ENCODE measurements at regions not wholly inside any gene's neighbourhood (a gene's known extent, or its start where the extent isn't known, plus 50 kb on each side); places are given as distances from the start of the nearest gene placed in this dataset.

GRCh38 chr7:25350041-25350440 lies 121.8 kb upstream of the NPVF start:
- no TSS peak for BruUV-seq (replicated peaks)
- no peak overlapping the region for H3K4me2 ChIP-seq
- ChIA-PET POLR2A (ENCODE audit: unreplicated experiment) (no interaction called here), CTCF (no interaction called here)
- H3F3A ChIP-seq (ENCODE audit: insufficient read depth, low read depth): no peaks in the 10 kb centered on the region
- no peaks in the 10 kb centered on the region for H4K20me1 ChIP-seq (ENCODE audit: insufficient read depth)
- H3K9me2 ChIP-seq (ENCODE audit: insufficient read depth): no peaks in the 10 kb centered on the region
- peaks cover 66% of the 10 kb centered on the region for H3K27me3 ChIP-seq (ENCODE audit: insufficient read depth, low read depth)
- intact Hi-C loops (cut with micrococcal nuclease; ENCODE audit: unreplicated experiment): no loop called here
- H3K4me1 ChIP-seq (replicated peaks; ENCODE audit: insufficient read depth): no peaks in the 10 kb centered on the region
- no peak overlapping the region for H2AFZ ChIP-seq
- no peak for DNase-seq
- no peak overlapping the region for H3K4me3 ChIP-seq
- no peaks in the 10 kb centered on the region for H3K36me3 ChIP-seq (ENCODE audit: low read depth)
- no peak overlapping the region for H3K27ac ChIP-seq
- H3K9me3 ChIP-seq (ENCODE audit: insufficient read depth, low read depth): no peaks in the 10 kb centered on the region
- no peak for TF ChIP-seq EZH2 (IDR thresholded peaks at IDR 0.05; ENCODE audit: low read depth)
- TF ChIP-seq CTCF (conservative IDR thresholded peaks at IDR 0.05): no peak
- no peaks in the 10 kb centered on the region for H3K79me2 ChIP-seq (ENCODE audit: low read depth)

GRCh38 chr7:25351761-25352160 lies 123.5 kb upstream of the NPVF start:
- no peaks in the 10 kb centered on the region for H3F3A ChIP-seq (ENCODE audit: insufficient read depth, low read depth)
- no peaks in the 10 kb centered on the region for H4K20me1 ChIP-seq (ENCODE audit: insufficient read depth)
- H3K9me2 ChIP-seq (ENCODE audit: insufficient read depth): no peaks in the 10 kb centered on the region
- intact Hi-C loops (cut with micrococcal nuclease; ENCODE audit: unreplicated experiment): no loop called here
- no peak overlapping the region for H3K4me2 ChIP-seq
- ChIA-PET CTCF (no interaction called here), POLR2A (ENCODE audit: unreplicated experiment) (no interaction called here)
- no TSS peak for BruUV-seq (replicated peaks)
- no peaks in the 10 kb centered on the region for H3K9me3 ChIP-seq (ENCODE audit: insufficient read depth, low read depth)
- H3K4me1 ChIP-seq (replicated peaks; ENCODE audit: insufficient read depth): no peaks in the 10 kb centered on the region
- no peak overlapping the region for H3K4me3 ChIP-seq
- H3K79me2 ChIP-seq (ENCODE audit: low read depth): no peaks in the 10 kb centered on the region
- no peaks in the 10 kb centered on the region for H3K36me3 ChIP-seq (ENCODE audit: low read depth)
- no peak overlapping the region for H2AFZ ChIP-seq
- peaks cover 65% of the 10 kb centered on the region for H3K27me3 ChIP-seq (ENCODE audit: insufficient read depth, low read depth)
- no peak overlapping the region for H3K27ac ChIP-seq
- TF ChIP-seq CTCF (conservative IDR thresholded peaks at IDR 0.05) (no peak), EZH2 (IDR thresholded peaks at IDR 0.05; ENCODE audit: low read depth) (no peak)
- DNase-seq: no peak

- Histone ChIP-seq H3K4me3 (no peak overlapping the region), H3K4me1 (replicated peaks; ENCODE audit: insufficient read depth) (no peaks in the 10 kb centered on the region)
- no TSS peak for BruUV-seq (replicated peaks)
Observed at GRCh38 chr7:25353196-25353595, 124.9 kb upstream of the NPVF start.

More at GRCh38 chr7:25353196-25353595, 124.9 kb upstream of the NPVF start:
- Histone ChIP-seq H3K36me3 (ENCODE audit: low read depth) (no peaks in the 10 kb centered on the region), H3F3A (ENCODE audit: insufficient read depth, low read depth) (no peaks in the 10 kb centered on the region), H3K79me2 (ENCODE audit: low read depth) (no peaks in the 10 kb centered on the region), H3K27me3 (ENCODE audit: insufficient read depth, low read depth) (peaks cover 76% of the 10 kb centered on the region), H3K9me2 (ENCODE audit: insufficient read depth) (no peaks in the 10 kb centered on the region), H4K20me1 (ENCODE audit: insufficient read depth) (no peaks in the 10 kb centered on the region), H2AFZ (no peak overlapping the region), H3K27ac (no peak overlapping the region), H3K4me2 (no peak overlapping the region), H3K9me3 (ENCODE audit: insufficient read depth, low read depth) (no peaks in the 10 kb centered on the region)
- TF ChIP-seq EZH2 (IDR thresholded peaks at IDR 0.05; ENCODE audit: low read depth): no peak
- no peak for TF ChIP-seq CTCF (conservative IDR thresholded peaks at IDR 0.05)
- no peak for DNase-seq
- CTCF ChIA-PET: no interaction called here
- POLR2A ChIA-PET (ENCODE audit: unreplicated experiment): no interaction called here
- intact Hi-C loops (cut with micrococcal nuclease; ENCODE audit: unreplicated experiment): no loop called here
